Gastroesophageal sphincter (tissue), 3 donors: ENCODE measurements at regions not wholly inside any gene's neighbourhood (a gene's known extent, or its start where the extent isn't known, plus 50 kb on each side); places are given as distances from the start of the nearest gene placed in this dataset.

ENCODE experiments used
- CTCF ChIP-seq, 4 experiments: fragments of 200-600 bp in 2 of 4; fragments of 450-650 bp in 2 of 4; sonication (generic) in 1 of 4; IDR thresholded peaks; one replicate each; pipeline ENCODE4 v1.5.1; 2017 to 2019; ENCODE audit warnings: antibody characterized with exemption in 4 of 4, mild to moderate bottlenecking in 2 of 4, moderate library complexity in 2 of 4
- EP300 ChIP-seq: sonication (generic); formaldehyde crosslinking; IDR thresholded peaks from one replicate; pipeline ENCODE4 v1.6.1; 2017; ENCODE audit warnings: antibody characterized with exemption, mild to moderate bottlenecking
- POLR2A ChIP-seq, 2 donors: fragments of 450-650 bp; IDR thresholded peaks; one replicate each; pipeline ENCODE4 v1.6.1; 2017; ENCODE audit warnings: antibody characterized with exemption in 2 of 2, mild to moderate bottlenecking in 2 of 2, moderate library complexity in 1 of 2
- POLR2AphosphoS5 ChIP-seq: sonication (generic); formaldehyde crosslinking; IDR thresholded peaks from one replicate; pipeline ENCODE4 v1.6.1; 2017; ENCODE audit warnings: antibody characterized with exemption

DNA sequence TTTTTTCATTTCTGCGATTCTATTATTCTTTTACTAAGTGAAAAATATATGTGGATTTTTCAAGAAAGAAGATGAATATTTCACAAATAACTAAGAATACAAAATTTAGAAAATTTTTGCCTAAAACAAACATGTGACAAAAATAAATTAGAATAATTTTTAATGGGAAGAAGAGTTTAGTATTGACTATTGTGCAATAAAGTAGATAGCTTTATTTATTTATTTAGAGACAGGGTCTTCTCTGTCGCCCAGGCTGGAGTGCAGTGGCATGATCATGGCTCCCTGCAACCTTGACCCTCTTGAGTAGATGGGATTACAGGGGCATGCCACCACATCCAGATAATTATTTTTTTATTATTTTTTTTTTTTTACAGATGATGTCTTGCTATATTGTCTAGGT is 95.3 kb upstream of the PAQR3 start:
- no peak for TF ChIP-seq POLR2A (IDR thresholded peaks at IDR 0.05)
- TF ChIP-seq CTCF (IDR thresholded peaks at IDR 0.05), result no peak
- TF ChIP-seq POLR2AphosphoS5, result no peak
- no peak for TF ChIP-seq EP300
